ENCODE measurements at regions not wholly inside any gene's neighbourhood (a gene's known extent, or its start where the extent isn't known, plus 50 kb on each side); places are given as distances from the start of the nearest gene placed in this dataset.

- H3K36me3 Mint-ChIP-seq (ENCODE audit: insufficient read depth): peaks cover 2% of the 10 kb centered on the region
- H3K4me1 Mint-ChIP-seq (ENCODE audit: low read depth): peaks cover 8% of the 10 kb centered on the region
- no peaks in the 10 kb centered on the region for H3K27me3 Mint-ChIP-seq
- no peak for TF ChIP-seq CTCF (IDR thresholded peaks at IDR 0.05; ENCODE audit: unreplicated experiment)
- no peak for DNase-seq (ENCODE audit: low spot score, unreplicated experiment)
- H3K27ac Mint-ChIP-seq: no peak overlapping the region
- no peak overlapping the region for H3K4me3 Mint-ChIP-seq (ENCODE audit: low read depth)
- H3K9me3 Mint-ChIP-seq (ENCODE audit: low read depth): peaks cover 7% of the 10 kb centered on the region
These were observed 320.3 kb upstream of the ADGRL4 start for GRCh38 chr1:79326875-79327274.

- no peak overlapping the region for H3K4me3 Mint-ChIP-seq (ENCODE audit: low read depth)
- no peaks in the 10 kb centered on the region for H3K27me3 Mint-ChIP-seq
- peaks cover 6% of the 10 kb centered on the region for H3K4me1 Mint-ChIP-seq (ENCODE audit: low read depth)
- H3K36me3 Mint-ChIP-seq (ENCODE audit: insufficient read depth): peaks cover 2% of the 10 kb centered on the region
- no peak overlapping the region for H3K27ac Mint-ChIP-seq
- DNase-seq (ENCODE audit: low spot score, unreplicated experiment): no peak
- TF ChIP-seq CTCF (IDR thresholded peaks at IDR 0.05; ENCODE audit: unreplicated experiment): no peak
- H3K9me3 Mint-ChIP-seq (ENCODE audit: low read depth): peaks cover 7% of the 10 kb centered on the region
These were observed 319.2 kb upstream of the ADGRL4 start for GRCh38 chr1:79325705-79326104.

- Mint-ChIP-seq H3K36me3 (ENCODE audit: insufficient read depth) (peaks cover 2% of the 10 kb centered on the region), H3K27ac (no peak overlapping the region), H3K9me3 (ENCODE audit: low read depth) (peaks cover 7% of the 10 kb centered on the region), H3K27me3 (no peaks in the 10 kb centered on the region), H3K4me1 (ENCODE audit: low read depth) (peaks cover 4% of the 10 kb centered on the region), H3K4me3 (ENCODE audit: low read depth) (no peak overlapping the region)
- DNase-seq (ENCODE audit: low spot score, unreplicated experiment): no peak
- TF ChIP-seq CTCF (IDR thresholded peaks at IDR 0.05; ENCODE audit: unreplicated experiment): no peak
These were observed 318.6 kb upstream of the ADGRL4 start for GRCh38 chr1:79325126-79325525.

GRCh38 chr1:79323239-79324025, 316.9 kb upstream of the ADGRL4 start:
- no peak overlapping the region for H3K4me3 Mint-ChIP-seq (ENCODE audit: low read depth)
- H3K4me1 Mint-ChIP-seq (ENCODE audit: low read depth): no peaks in the 10 kb centered on the region
- peaks cover 2% of the 10 kb centered on the region for H3K36me3 Mint-ChIP-seq (ENCODE audit: insufficient read depth)
- DNase-seq (ENCODE audit: low spot score, unreplicated experiment): no peak
- TF ChIP-seq CTCF (IDR thresholded peaks at IDR 0.05; ENCODE audit: unreplicated experiment): no peak
- no peak overlapping the region for H3K27ac Mint-ChIP-seq
- no peaks in the 10 kb centered on the region for H3K27me3 Mint-ChIP-seq
- H3K9me3 Mint-ChIP-seq (ENCODE audit: low read depth): peaks cover 7% of the 10 kb centered on the region

- no peak overlapping the region for H3K27ac Mint-ChIP-seq
- H3K4me1 Mint-ChIP-seq (ENCODE audit: low read depth): no peaks in the 10 kb centered on the region
- H3K4me3 Mint-ChIP-seq (ENCODE audit: low read depth): no peak overlapping the region
These were observed 316.0 kb upstream of the ADGRL4 start for GRCh38 chr1:79322511-79323027.

More at GRCh38 chr1:79322511-79323027, 316.0 kb upstream of the ADGRL4 start:
- no peak for DNase-seq (ENCODE audit: low spot score, unreplicated experiment)
- Mint-ChIP-seq H3K27me3 (no peaks in the 10 kb centered on the region), H3K36me3 (ENCODE audit: insufficient read depth) (peaks cover 2% of the 10 kb centered on the region), H3K9me3 (ENCODE audit: low read depth) (peaks cover 7% of the 10 kb centered on the region)
- TF ChIP-seq CTCF (IDR thresholded peaks at IDR 0.05; ENCODE audit: unreplicated experiment): no peak
